Stimulated activated naive CD8-positive, alpha-beta T cell treated with anti-CD3 and anti-CD28 coated beads, Interleukin-15, Interleukin-2, amounts not matched to agents 100 U/mL and 50 U/mL, for 24 hours (primary cell): ENCODE measurements at regions not wholly inside any gene's neighbourhood (a gene's known extent, or its start where the extent isn't known, plus 50 kb on each side); places are given as distances from the start of the nearest gene placed in this dataset.

Source experiments
- ATAC-seq: fragments of 150-1000 bp; cut with Tn5 transposase; one replicate; pipeline ENCODE4 v1.10.0; 2021
- DNase-seq: peaks from one replicate; pipeline ENCODE4 v3.0.0; 2021

- no peak for ATAC-seq
- DNase-seq = no peak
Observed at GRCh38 chr10:70966646-70967553, 78.5 kb upstream of the PCBD1 start.

- DNase-seq (no peak), ATAC-seq (peak; percentile 43)
Observed at GRCh38 chr10:70967591-70968587, 79.5 kb upstream of the PCBD1 start.

GRCh38 chr10:70969188-70969587 is 80.8 kb upstream of the PCBD1 start:
- DNase-seq = no peak
- no peak for ATAC-seq

GRCh38 chr10:70970830-70971229 is 82.5 kb upstream of the PCBD1 start:
- DNase-seq (no peak), ATAC-seq (no peak)

GRCh38 chr10:70973275-70973674 is 84.9 kb upstream of the PCBD1 start:
- no peak for ATAC-seq
- DNase-seq = no peak

GRCh38 chr10:70974351-70974901 is 86.1 kb upstream of the PCBD1 start:
- DNase-seq = no peak
- ATAC-seq = peak; percentile 57

- DNase-seq (no peak), ATAC-seq (no peak)
Observed at GRCh38 chr10:70974920-70975319, 86.6 kb upstream of the PCBD1 start.

GRCh38 chr10:70976063-70976695 is 87.8 kb upstream of the PCBD1 start:
- DNase-seq = no peak
- ATAC-seq = no peak

GRCh38 chr10:70977625-70978024 is 89.3 kb upstream of the PCBD1 start:
- ATAC-seq (no peak), DNase-seq (no peak)

- DNase-seq (no peak), ATAC-seq (no peak)
Observed at GRCh38 chr10:70978181-70978580, 89.8 kb upstream of the PCBD1 start.

GRCh38 chr10:70978816-70979480 is 90.6 kb upstream of the PCBD1 start:
- no peak for DNase-seq
- no peak for ATAC-seq

GRCh38 chr10:70980687-70981086 is 92.3 kb upstream of the PCBD1 start:
- DNase-seq (no peak), ATAC-seq (no peak)

- ATAC-seq = no peak
- no peak for DNase-seq
Observed at GRCh38 chr10:70981171-70981836, 92.9 kb upstream of the PCBD1 start.

GRCh38 chr10:70981936-70982335 is 93.6 kb upstream of the PCBD1 start:
- no peak for ATAC-seq
- no peak for DNase-seq

GRCh38 chr10:70982443-70982842 is 94.1 kb upstream of the PCBD1 start:
- ATAC-seq (no peak), DNase-seq (no peak)

- DNase-seq = no peak
- ATAC-seq = no peak
Observed at GRCh38 chr10:70984986-70985722, 96.8 kb upstream of the PCBD1 start.

- DNase-seq (peak; percentile 13), ATAC-seq (peak; percentile 69)
Observed at GRCh38 chr10:70985824-70986622, 97.7 kb upstream of the PCBD1 start.

- no peak for DNase-seq
- ATAC-seq = no peak
Observed at GRCh38 chr10:70986623-70986950, 98.2 kb upstream of the PCBD1 start.

GRCh38 chr10:70987396-70988130 is 99.2 kb upstream of the PCBD1 start:
- DNase-seq (no peak), ATAC-seq (no peak)
